ENCODE measurements at regions not wholly inside any gene's neighbourhood (a gene's known extent, or its start where the extent isn't known, plus 50 kb on each side); places are given as distances from the start of the nearest gene placed in this dataset.

DNA sequence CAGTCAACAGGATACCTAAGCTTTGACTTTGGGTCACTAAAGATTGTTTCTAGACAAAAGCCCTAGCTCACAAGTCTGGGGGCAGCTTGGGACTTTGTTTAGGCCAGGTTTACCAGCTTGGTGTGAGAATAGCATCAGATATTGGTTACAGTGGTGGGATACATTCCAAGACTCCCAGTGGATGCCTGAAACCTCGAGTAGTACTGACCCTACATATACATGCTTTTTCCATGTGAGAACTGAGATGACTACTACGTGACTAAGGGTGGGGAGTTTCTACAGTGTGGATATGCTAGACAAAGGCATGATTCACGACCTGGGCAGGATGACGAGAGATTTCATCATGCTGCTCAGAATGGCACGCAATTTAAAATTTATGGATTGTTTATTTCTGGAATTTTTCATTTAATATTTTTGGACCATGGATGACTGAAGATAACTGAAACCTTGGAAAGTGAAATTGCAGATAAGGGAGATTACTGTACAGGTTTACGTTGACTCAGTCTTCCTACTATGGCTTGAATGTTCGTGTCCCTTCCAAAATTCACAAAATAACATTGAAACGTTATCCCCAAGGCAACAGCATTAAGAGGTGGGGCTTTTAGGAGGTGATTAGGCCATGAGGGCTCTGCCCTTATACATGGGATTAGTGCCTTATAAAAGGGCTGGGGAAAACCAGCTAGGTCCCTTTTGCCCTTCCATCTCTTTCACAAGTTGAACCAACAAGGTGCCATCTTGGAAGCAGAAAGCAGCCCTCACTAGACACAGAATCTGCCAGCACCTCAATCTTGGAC is 50.2 kb upstream of the CTAGE1 start:
- no peaks in the 10 kb centered on the region for H3K9me3 ChIP-seq
- 71% methylated on average over 8 of the region's 8 CpGs for WGBS
- TF ChIP-seq CTCF (IDR thresholded peaks at IDR 0.05) (no peak), POLR2A (IDR thresholded peaks at IDR 0.05; ENCODE audit: low read depth) (no peak), EP300 (IDR thresholded peaks at IDR 0.05) (no peak), POLR2AphosphoS5 (IDR thresholded peaks at IDR 0.05) (no peak)
- H3K27ac ChIP-seq (replicated peaks in 1 of 4) = peak overlapping the region in 3 of 4 donors; percentile 7 to 66 (median 25)
- H3K27me3 ChIP-seq = no peaks in the 10 kb centered on the region
- intact Hi-C loops (cut with DNase I) = no loop called here
- H3K4me3 ChIP-seq = no peak overlapping the region
- no peak for DNase-seq (ENCODE audit: extremely low spot score)
- no peaks in the 10 kb centered on the region for H3K36me3 ChIP-seq
- H3K4me1 ChIP-seq = peaks cover 46 to 56% (median 53%) of the 10 kb centered on the region in 4 donors

DNA sequence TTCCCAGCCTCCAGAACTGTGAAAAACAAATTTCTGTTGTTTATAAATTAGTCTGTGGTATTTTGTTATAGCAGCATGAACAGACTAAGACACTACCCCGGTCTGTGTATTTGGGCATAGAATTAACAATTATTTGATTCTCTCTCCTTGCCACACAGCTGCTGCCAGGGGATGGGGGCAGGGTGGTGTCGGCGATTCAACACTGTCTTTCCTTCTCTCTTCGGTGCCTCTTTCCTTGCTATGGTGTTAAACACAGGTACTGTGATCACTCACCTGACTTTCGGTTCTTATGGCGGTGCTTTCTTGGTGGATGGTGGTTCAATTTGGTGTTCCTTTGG is 50.8 kb upstream of the CTAGE1 start:
- H3K27me3 ChIP-seq = no peaks in the 10 kb centered on the region
- WGBS = 91% methylated on average over 6 of the region's 6 CpGs
- no peak overlapping the region for H3K27ac ChIP-seq (replicated peaks in 1 of 4)
- TF ChIP-seq CTCF (IDR thresholded peaks at IDR 0.05) (no peak), EP300 (IDR thresholded peaks at IDR 0.05) (no peak), POLR2AphosphoS5 (IDR thresholded peaks at IDR 0.05) (no peak), POLR2A (IDR thresholded peaks at IDR 0.05; ENCODE audit: low read depth) (no peak)
- no peak for DNase-seq (ENCODE audit: extremely low spot score)
- H3K4me3 ChIP-seq = no peak overlapping the region
- H3K9me3 ChIP-seq = no peaks in the 10 kb centered on the region
- intact Hi-C loops (cut with DNase I) = no loop called here
- H3K36me3 ChIP-seq = no peaks in the 10 kb centered on the region
- peaks cover 46 to 56% (median 53%) of the 10 kb centered on the region in 4 donors for H3K4me1 ChIP-seq

DNA sequence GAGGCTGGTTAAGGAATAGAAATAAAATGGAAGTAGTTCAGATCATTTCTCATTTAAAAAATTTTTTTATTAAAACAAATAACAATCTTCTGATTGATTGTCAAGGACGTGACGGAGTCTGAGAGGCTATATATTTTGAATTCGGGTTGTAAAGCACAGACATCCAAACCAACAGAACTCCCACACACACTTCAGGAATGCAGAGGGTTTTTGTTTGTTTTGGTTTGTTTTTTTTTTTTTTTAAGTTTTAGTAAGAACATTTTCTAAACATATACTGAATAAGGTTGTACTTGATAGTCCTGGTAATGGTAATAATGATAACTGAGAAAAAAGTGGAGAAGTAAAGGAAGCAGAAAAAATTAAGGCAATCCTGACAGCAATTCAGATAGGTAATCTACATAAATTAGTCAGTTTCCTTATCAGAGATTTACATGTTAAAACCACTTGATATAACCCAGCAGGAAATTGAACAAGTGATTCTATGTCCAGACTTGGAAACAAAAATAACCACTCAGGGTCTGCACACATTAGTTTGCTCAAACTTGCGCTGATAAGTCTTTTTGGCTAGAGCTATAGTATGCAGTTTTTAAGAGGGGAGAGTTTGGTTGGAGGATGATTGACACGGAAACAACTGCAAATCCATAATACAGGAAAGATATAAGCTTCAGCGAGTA is 51.5 kb upstream of the CTAGE1 start:
- TF ChIP-seq POLR2AphosphoS5 (IDR thresholded peaks at IDR 0.05) (no peak), CTCF (IDR thresholded peaks at IDR 0.05) (no peak), POLR2A (IDR thresholded peaks at IDR 0.05; ENCODE audit: low read depth) (no peak), EP300 (IDR thresholded peaks at IDR 0.05) (no peak)
- intact Hi-C loops (cut with DNase I) = no loop called here
- 87% methylated on average over 6 of the region's 6 CpGs for WGBS
- H3K36me3 ChIP-seq = no peaks in the 10 kb centered on the region
- no peak overlapping the region for H3K27ac ChIP-seq (replicated peaks in 1 of 4)
- no peaks in the 10 kb centered on the region for H3K27me3 ChIP-seq
- no peak overlapping the region for H3K4me3 ChIP-seq
- H3K4me1 ChIP-seq = peaks cover 46 to 56% (median 53%) of the 10 kb centered on the region in 4 donors
- no peaks in the 10 kb centered on the region for H3K9me3 ChIP-seq
- no peak for DNase-seq (ENCODE audit: extremely low spot score)

- H3K4me1 ChIP-seq = peaks cover 46 to 56% (median 53%) of the 10 kb centered on the region in 4 donors
- intact Hi-C loops (cut with DNase I) = no loop called here
- H3K27ac ChIP-seq (replicated peaks in 1 of 4) = peak overlapping the region in 2 of 4 donors; percentile 54 to 66
- TF ChIP-seq POLR2A (IDR thresholded peaks at IDR 0.05; ENCODE audit: low read depth) (no peak), EP300 (IDR thresholded peaks at IDR 0.05) (no peak)
- no peak overlapping the region for H3K4me3 ChIP-seq
- no peaks in the 10 kb centered on the region for H3K27me3 ChIP-seq
- 57% methylated on average over 4 of the region's 4 CpGs for WGBS
- no peak for DNase-seq (ENCODE audit: extremely low spot score)
- no peaks in the 10 kb centered on the region for H3K36me3 ChIP-seq
- H3K9me3 ChIP-seq = no peaks in the 10 kb centered on the region
These were observed 52.2 kb upstream of the CTAGE1 start for GRCh38 chr18:22469926-22470247.
